ENCODE measurements at regions not wholly inside any gene's neighbourhood (a gene's known extent, or its start where the extent isn't known, plus 50 kb on each side); places are given as distances from the start of the nearest gene placed in this dataset.

- no peaks in the 10 kb centered on the region for H3K4me1 ChIP-seq
- H3K27ac ChIP-seq, result no peak overlapping the region
- H3K36me3 ChIP-seq, result no peaks in the 10 kb centered on the region
- no peak overlapping the region for H3K4me3 ChIP-seq
- H3K27me3 ChIP-seq, result no peaks in the 10 kb centered on the region
- TF ChIP-seq POLR2A (IDR thresholded peaks at IDR 0.05), result no peak
- no peak for DNase-seq
- no peaks in the 10 kb centered on the region for H3K9me3 ChIP-seq
Measured at GRCh38 chr2:121140734-121141133, 144.3 kb downstream of the TFCP2L1 start.

GRCh38 chr2:121142452-121142851, 142.6 kb downstream of the TFCP2L1 start:
- H3K4me1 ChIP-seq, result no peaks in the 10 kb centered on the region
- H3K27me3 ChIP-seq, result no peaks in the 10 kb centered on the region
- H3K27ac ChIP-seq, result no peak overlapping the region
- H3K9me3 ChIP-seq, result no peaks in the 10 kb centered on the region
- no peak overlapping the region for H3K4me3 ChIP-seq
- TF ChIP-seq POLR2A (IDR thresholded peaks at IDR 0.05) (no peak), CTCF (IDR thresholded peaks at IDR 0.05) (no peak)
- DNase-seq, result no peak
- H3K36me3 ChIP-seq, result no peaks in the 10 kb centered on the region

- Histone ChIP-seq H3K27ac (no peak overlapping the region), H3K27me3 (no peaks in the 10 kb centered on the region), H3K4me3 (no peak overlapping the region), H3K36me3 (no peaks in the 10 kb centered on the region), H3K4me1 (no peaks in the 10 kb centered on the region), H3K9me3 (no peaks in the 10 kb centered on the region)
- DNase-seq, result no peak
- no peak for TF ChIP-seq POLR2A (IDR thresholded peaks at IDR 0.05)
- no peak for TF ChIP-seq CTCF (IDR thresholded peaks at IDR 0.05)
Measured at GRCh38 chr2:121144111-121144510, 140.9 kb downstream of the TFCP2L1 start.

- Histone ChIP-seq H3K4me1 (peaks cover 0 to 5% (median 0%) of the 10 kb centered on the region in 4 donors), H3K27me3 (no peaks in the 10 kb centered on the region), H3K9me3 (no peaks in the 10 kb centered on the region), H3K36me3 (no peaks in the 10 kb centered on the region), H3K27ac (no peak overlapping the region), H3K4me3 (no peak overlapping the region)
- TF ChIP-seq POLR2A (IDR thresholded peaks at IDR 0.05) (no peak), CTCF (IDR thresholded peaks at IDR 0.05) (no peak)
- DNase-seq, result no peak
Measured at GRCh38 chr2:121146630-121147029, 138.4 kb downstream of the TFCP2L1 start.

GRCh38 chr2:121147766-121148165, 137.2 kb downstream of the TFCP2L1 start:
- Histone ChIP-seq H3K9me3 (no peaks in the 10 kb centered on the region), H3K4me1 (peaks cover 0 to 8% (median 0%) of the 10 kb centered on the region in 4 donors), H3K36me3 (no peaks in the 10 kb centered on the region), H3K27ac (no peak overlapping the region), H3K4me3 (no peak overlapping the region), H3K27me3 (no peaks in the 10 kb centered on the region)
- TF ChIP-seq CTCF (IDR thresholded peaks at IDR 0.05) (no peak), POLR2A (IDR thresholded peaks at IDR 0.05) (no peak)
- no peak for DNase-seq

GRCh38 chr2:121148481-121148880, 136.5 kb downstream of the TFCP2L1 start:
- Histone ChIP-seq H3K27me3 (no peaks in the 10 kb centered on the region), H3K9me3 (no peaks in the 10 kb centered on the region), H3K4me3 (no peak overlapping the region), H3K36me3 (no peaks in the 10 kb centered on the region), H3K27ac (no peak overlapping the region), H3K4me1 (peaks cover 0 to 8% (median 0%) of the 10 kb centered on the region in 4 donors)
- no peak for TF ChIP-seq CTCF (IDR thresholded peaks at IDR 0.05)
- TF ChIP-seq POLR2A (IDR thresholded peaks at IDR 0.05), result no peak
- no peak for DNase-seq
